Right renal pelvis (tissue), 4 donors: ENCODE measurements at regions not wholly inside any gene's neighbourhood (a gene's known extent, or its start where the extent isn't known, plus 50 kb on each side); places are given as distances from the start of the nearest gene placed in this dataset.

Experiments used
- DNase-seq, 4 donors: peaks; one replicate each; pipeline ENCODE4 v3.0.0-alpha.2; 2013; ENCODE audit warnings: low read depth in 4 of 4, low spot score in 3 of 4, missing footprints in 1 of 4

GRCh38 chr7:84337429-84337828 lies 142.8 kb upstream of the SEMA3A start:
- no peak for DNase-seq

GRCh38 chr7:84336766-84337165 lies 142.2 kb upstream of the SEMA3A start:
- no peak for DNase-seq

- no peak for DNase-seq
These were observed 141.7 kb upstream of the SEMA3A start for GRCh38 chr7:84336303-84336702.

DNA sequence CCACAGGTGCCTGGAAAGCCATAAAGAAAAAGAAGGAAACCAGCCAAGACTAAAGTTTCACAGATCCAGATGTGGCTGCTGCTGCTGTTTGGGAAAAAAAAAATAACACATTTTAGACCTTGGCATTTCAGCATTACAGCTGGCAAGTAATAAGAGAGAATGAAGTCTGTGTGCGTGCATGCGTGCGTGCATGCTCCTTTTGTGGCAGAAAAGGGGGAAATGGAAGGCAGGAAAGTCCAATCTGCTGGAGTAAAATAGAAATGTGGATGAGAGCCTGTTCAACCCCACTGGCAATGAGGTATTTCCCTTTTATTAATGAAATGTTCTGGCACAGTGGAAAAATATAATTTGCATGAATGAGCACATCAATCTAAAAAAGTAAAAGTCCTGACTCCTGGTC lies 137.0 kb upstream of the SEMA3A start:
- DNase-seq, result no peak

DNA sequence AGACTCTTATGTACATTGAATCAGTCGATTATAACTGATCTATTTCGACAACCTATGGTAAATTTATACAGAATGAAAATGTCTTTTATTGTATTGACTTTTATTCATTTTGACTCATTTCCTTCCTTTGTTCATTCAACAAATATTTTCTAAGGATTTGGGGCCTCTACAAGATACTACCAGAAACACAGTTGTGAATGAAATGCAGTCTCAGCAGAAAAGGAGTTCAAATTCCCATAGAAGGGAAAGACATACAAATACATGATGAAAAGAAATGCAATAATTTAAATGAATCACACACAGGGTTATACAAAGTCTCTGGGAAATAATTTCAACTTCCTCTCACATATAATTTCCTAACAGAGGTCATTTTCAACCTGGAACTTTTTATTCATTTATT lies 134.0 kb upstream of the SEMA3A start:
- no peak for DNase-seq

DNA sequence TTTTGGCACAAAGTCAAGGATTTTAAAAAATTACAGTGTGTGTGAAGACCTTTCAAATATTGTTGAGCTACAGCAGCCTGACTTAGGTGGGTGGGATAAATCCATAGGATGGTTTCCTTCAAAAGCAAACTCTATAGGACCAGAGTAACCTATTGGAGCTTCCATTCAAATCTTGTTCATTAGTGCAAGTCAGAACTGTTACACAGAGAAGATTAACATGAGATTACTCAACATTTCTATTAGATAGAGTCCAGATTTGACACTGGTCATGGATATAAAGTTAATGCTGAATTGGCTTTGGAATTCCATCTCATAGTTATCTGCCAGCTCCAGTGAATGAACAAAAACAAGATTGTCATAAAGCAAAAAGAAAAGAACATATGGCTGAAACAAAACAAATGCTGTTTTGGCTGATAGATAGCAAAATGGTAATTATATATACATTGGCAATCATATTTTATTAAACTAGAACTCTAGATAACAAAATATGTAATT lies 129.6 kb upstream of the SEMA3A start:
- no peak for DNase-seq

GRCh38 chr7:84317536-84317935 lies 122.9 kb upstream of the SEMA3A start:
- no peak for DNase-seq

- no peak for DNase-seq
These were observed 119.7 kb upstream of the SEMA3A start for GRCh38 chr7:84314263-84314662.

GRCh38 chr7:84304407-84304806 lies 109.8 kb upstream of the SEMA3A start:
- DNase-seq, result no peak

DNA sequence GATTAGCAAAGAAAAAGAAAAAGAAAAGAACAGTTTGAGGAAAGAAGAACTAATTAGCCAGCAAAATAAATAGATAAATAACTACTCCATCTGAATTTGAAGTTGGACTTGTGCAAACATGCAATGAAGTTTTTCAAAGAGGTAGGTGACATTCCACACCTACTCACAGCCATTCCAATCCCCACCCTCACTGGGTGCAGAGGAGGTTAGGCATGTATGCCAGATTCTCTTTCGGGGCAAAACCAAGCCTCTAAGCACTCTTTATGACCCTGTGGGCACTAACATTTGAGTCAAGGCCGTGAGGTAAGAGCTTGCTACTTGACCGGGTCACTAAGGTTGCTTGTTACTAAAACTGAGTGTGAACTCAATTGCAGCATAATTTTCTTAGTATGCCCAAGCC lies 108.4 kb upstream of the SEMA3A start:
- no peak for DNase-seq

GRCh38 chr7:84297616-84298015 lies 103.0 kb upstream of the SEMA3A start:
- DNase-seq, result no peak

GRCh38 chr7:84294847-84295455 lies 100.4 kb upstream of the SEMA3A start:
- DNase-seq, result no peak

DNA sequence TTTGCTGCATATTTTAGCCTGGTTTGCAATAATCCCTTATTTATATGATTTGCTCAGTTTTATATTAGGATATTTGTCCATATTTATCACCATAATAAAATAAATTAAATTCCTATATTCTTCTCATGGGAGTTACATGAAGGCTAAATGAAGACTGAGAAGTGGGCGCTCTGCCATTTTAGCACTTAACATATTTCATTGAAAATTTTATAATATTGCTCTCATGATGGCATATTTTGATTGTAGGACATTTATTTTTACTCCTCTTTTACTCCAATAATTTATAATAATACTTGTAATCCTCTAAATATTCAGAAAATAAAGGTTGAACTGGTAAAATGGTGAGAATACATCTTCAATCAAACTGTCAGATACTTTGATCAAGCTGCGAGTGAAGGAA lies 99.8 kb upstream of the SEMA3A start:
- DNase-seq, result no peak

- DNase-seq, result no peak
These were observed 97.2 kb upstream of the SEMA3A start for GRCh38 chr7:84291756-84292155.

DNA sequence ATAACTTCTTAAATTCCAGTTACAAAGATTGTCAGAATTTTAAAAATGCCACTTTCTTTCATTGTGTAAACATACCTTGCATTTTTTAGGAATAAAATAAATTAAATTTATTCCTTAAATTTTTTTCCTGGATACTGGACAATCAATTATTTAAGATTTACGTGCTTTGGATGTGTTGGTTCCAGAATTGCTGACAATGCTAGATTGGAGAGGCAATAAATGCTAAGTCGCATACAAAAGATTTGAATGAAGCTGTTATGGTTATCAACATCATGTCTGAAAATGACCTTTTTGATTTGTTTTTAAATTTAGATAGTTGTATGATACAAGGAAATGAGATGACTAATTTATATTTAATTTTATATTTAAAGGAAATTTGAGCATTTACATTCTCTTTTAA lies 89.2 kb upstream of the SEMA3A start:
- DNase-seq, result no peak

DNA sequence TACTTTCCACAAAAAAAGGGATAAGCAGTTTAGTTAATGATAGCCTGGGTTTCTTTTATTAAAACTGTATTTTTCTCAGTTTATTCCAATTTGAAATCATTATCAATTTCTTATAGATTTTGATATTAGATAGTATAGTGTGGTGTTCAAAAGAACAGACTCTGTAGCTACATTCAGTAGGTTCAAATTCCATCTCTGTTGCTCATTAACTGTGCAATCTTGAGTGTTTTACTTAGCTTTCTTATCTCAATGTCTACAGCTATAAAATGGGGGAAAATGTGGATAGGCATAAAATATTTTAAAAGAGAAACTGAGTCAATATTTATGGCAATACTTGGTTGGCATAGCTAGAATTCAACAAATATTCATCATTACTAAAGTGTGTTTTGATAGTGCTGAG lies 86.9 kb upstream of the SEMA3A start:
- no peak for DNase-seq

- DNase-seq, result no peak
These were observed 83.1 kb upstream of the SEMA3A start for GRCh38 chr7:84277628-84278224.

DNA sequence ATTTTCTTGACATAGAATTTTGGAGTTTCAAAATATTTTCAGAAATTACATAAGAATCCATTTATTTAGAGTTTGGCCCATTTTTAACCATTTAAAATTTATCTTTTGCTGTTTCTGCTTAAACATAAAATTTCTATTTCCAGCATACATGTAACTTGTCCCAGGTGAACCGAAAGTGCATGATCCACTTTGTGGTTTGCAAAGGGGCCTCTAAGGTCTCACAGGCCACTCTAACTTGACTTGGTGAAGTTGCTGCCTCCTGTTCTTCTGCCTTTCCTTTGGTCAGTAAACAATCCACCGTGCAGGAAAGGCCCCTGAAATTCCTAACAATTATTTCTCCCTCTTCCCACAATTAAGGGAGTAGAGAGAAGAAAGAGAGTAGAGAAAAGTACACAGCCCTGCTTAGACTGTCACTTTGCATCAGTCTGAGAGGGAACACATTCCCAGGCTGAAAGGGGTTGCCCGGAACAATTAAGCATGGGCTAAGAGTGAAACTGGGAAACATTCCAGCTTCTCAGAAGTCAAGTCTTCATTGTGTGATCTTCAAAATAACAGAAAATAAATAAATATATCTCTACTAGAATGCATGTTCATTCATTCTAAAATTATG lies 79.5 kb upstream of the SEMA3A start:
- DNase-seq, result no peak

- DNase-seq, result no peak
These were observed 77.0 kb upstream of the SEMA3A start for GRCh38 chr7:84271543-84271942.

GRCh38 chr7:84264396-84264795 lies 69.8 kb upstream of the SEMA3A start:
- DNase-seq, result no peak

DNA sequence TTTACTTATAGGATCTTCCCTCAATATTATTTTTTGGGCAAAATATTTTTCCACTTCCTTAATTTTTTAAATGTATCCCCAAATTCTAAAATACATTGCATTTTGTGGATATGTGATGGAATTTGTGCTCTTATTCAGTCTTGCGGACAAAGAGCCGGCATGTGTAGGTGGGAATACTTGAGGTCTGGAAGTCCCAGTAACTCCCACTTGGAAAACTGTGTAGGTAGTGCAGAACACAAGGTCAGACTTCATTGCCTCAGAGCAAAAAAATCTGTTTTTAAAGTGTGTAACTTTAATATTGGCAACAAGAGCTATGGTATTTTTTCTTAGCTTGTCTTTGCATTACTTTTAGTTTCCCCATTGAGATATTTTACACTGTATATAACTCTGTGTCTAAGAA lies 68.5 kb upstream of the SEMA3A start:
- DNase-seq, result no peak

DNA sequence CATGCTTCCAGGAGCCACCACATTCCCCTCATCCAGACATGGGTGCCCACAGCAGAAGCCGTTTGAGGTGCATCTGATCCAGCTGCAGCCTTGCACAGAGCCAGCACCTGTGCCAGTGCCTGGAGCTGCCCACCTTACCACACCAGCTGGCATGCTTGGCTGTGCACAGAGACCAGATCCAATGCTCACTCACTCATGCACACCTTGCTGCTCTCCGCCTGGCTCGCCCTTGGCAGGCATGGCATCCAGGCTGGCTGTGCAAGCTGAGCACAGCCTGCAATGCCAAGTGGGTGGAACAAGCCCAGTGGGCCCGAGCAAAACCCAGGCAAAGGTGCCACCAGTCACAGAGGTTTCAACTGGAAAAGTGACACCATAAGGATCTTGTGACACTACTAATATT lies 66.9 kb upstream of the SEMA3A start:
- no peak for DNase-seq
